Panc1 (cell line): ENCODE measurements at regions not wholly inside any gene's neighbourhood (a gene's known extent, or its start where the extent isn't known, plus 50 kb on each side); places are given as distances from the start of the nearest gene placed in this dataset.

Experiments used
- ATAC-seq: fragments of 200-7000 bp; cut with Tn5 transposase; 2 replicates; pipeline ENCODE4 v1.9.1; 2020; ENCODE audit warnings: mild to moderate bottlenecking, moderate library complexity
- BruUV-seq: library from RNA; stranded (reverse); fragments of 400-500 nt; replicated peaks from 2 replicates; lab custom pipeline; 2021; lab: Mats Ljungman, UMichigan
- CTCF ChIA-PET: fragments of 300-600 bp; sonication (Branson Sonifier 250); formaldehyde crosslinking; loops from one replicate; lab custom pipeline; 2022; ENCODE audit warnings: antibody characterized with exemption; lab: Charles Lee
- POLR2A ChIA-PET: fragments of 300-600 bp; sonication (Branson Sonifier 250); formaldehyde crosslinking; loops from one replicate; lab custom pipeline; 2022; ENCODE audit warnings: antibody characterized with exemption; lab: Charles Lee
- DNase-seq: peaks from one replicate; pipeline ENCODE4 v3.0.0-alpha.2; 2010; ENCODE audit warnings: low read depth, low spot score
- H3K27ac ChIP-seq: 2 replicates; pipeline ENCODE4 v1.5.1; 2011; ENCODE audit warnings: mild to moderate bottlenecking, low read length, inconsistent platforms
- H3K27me3 ChIP-seq: fragments of 200-500 bp; sonication (Bioruptor generic); 2 replicates; pipeline ENCODE4 v1.6.0; 2014; ENCODE audit warnings: low read length, inconsistent platforms; ENCODE audit not compliant: control insufficient read depth, insufficient read depth
- H3K36me3 ChIP-seq: fragments of 200-500 bp; sonication (Bioruptor generic); 2 replicates; pipeline ENCODE4 v1.5.1; 2014; ENCODE audit warnings: inconsistent platforms, mild to moderate bottlenecking, low read length, moderate library complexity; ENCODE audit not compliant: control insufficient read depth, insufficient read depth
- H3K4me1 ChIP-seq: 2 replicates; pipeline ENCODE4 v1.5.1; 2011; ENCODE audit warnings: inconsistent platforms, mild to moderate bottlenecking, low read length, moderate library complexity; ENCODE audit not compliant: control insufficient read depth, insufficient read depth
- H3K4me3 ChIP-seq, 2 experiments: 2 replicates each; pipeline ENCODE4 v1.5.1; 2011 to 2012; ENCODE audit warnings: low read depth in 2 of 2, low read length in 2 of 2, mild to moderate bottlenecking in 2 of 2, inconsistent platforms in 1 of 2, moderate library complexity in 1 of 2
- H3K9me3 ChIP-seq: fragments of 200-500 bp; sonication (Bioruptor generic); 2 replicates; pipeline ENCODE4 v1.5.1; 2014; ENCODE audit warnings: low read depth, mild to moderate bottlenecking, inconsistent platforms, low read length, moderate library complexity; ENCODE audit not compliant: control insufficient read depth, insufficient read depth
- POLR2AphosphoS5 ChIP-seq: IDR thresholded peaks from 2 replicates; pipeline ENCODE4 v1.6.1; 2012; ENCODE audit warnings: mild to moderate bottlenecking, low read depth, low read length, moderate library complexity
- SIN3A ChIP-seq: IDR thresholded peaks from 2 replicates; pipeline ENCODE4 v1.6.1; 2012; ENCODE audit warnings: low read depth, mild to moderate bottlenecking, low read length, moderate library complexity, borderline replicate concordance; ENCODE audit not compliant: insufficient read depth
- TCF7L2 ChIP-seq: IDR thresholded peaks from 2 replicates; pipeline ENCODE4 v1.6.1; 2011; ENCODE audit warnings: mild to moderate bottlenecking, low read depth, low read length, inconsistent platforms
- in situ Hi-C: cut with HindIII; loops from 2 replicates; pipeline ENCODE4 v1.10.0; 2016; ENCODE audit warnings: low sequenced_read_pairs, low pct_unique_long_range_greater_than_20kb
- intact Hi-C: fragments of 100-400 bp; cut with micrococcal nuclease; formaldehyde crosslinking; loops from one replicate; pipeline ENCODE4 v1.10.0; 2022; ENCODE audit not compliant: unreplicated experiment
- TF ChIP-seq, protein P1 (sequence below): fragments of 450-650 bp; IDR thresholded peaks from 2 replicates; pipeline ENCODE4 v1.5.1; 2017; ENCODE audit warnings: mild to moderate bottlenecking
- TF ChIP-seq, protein P2 (sequence below), 2 experiments: IDR thresholded peaks; 2 replicates each; pipeline ENCODE4 v1.6.1; 2011 to 2012; ENCODE audit warnings: low read depth in 2 of 2, control low read depth in 1 of 2, low read length in 1 of 2, mild to moderate bottlenecking in 1 of 2, moderate library complexity in 1 of 2; ENCODE audit not compliant: insufficient read depth in 1 of 2

- no peaks in the 10 kb centered on the region for H3K36me3 ChIP-seq
- in situ Hi-C loops (no loop called here), intact Hi-C loops (no loop called here)
- ChIA-PET CTCF (no interaction called here), POLR2A (no interaction called here)
- H3K27ac ChIP-seq: no peak overlapping the region
- ATAC-seq (no peak), DNase-seq (no peak)
- H3K4me3 ChIP-seq: no peak overlapping the region
- no peaks in the 10 kb centered on the region for H3K9me3 ChIP-seq
- BruUV-seq: no TSS peak
- TF ChIP-seq POLR2AphosphoS5 (no peak), TCF7L2 (no peak), SIN3A (no peak)
- TF ChIP-seq, protein P1, sequence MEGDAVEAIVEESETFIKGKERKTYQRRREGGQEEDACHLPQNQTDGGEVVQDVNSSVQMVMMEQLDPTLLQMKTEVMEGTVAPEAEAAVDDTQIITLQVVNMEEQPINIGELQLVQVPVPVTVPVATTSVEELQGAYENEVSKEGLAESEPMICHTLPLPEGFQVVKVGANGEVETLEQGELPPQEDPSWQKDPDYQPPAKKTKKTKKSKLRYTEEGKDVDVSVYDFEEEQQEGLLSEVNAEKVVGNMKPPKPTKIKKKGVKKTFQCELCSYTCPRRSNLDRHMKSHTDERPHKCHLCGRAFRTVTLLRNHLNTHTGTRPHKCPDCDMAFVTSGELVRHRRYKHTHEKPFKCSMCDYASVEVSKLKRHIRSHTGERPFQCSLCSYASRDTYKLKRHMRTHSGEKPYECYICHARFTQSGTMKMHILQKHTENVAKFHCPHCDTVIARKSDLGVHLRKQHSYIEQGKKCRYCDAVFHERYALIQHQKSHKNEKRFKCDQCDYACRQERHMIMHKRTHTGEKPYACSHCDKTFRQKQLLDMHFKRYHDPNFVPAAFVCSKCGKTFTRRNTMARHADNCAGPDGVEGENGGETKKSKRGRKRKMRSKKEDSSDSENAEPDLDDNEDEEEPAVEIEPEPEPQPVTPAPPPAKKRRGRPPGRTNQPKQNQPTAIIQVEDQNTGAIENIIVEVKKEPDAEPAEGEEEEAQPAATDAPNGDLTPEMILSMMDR: no peak
- TF ChIP-seq, protein P2, sequence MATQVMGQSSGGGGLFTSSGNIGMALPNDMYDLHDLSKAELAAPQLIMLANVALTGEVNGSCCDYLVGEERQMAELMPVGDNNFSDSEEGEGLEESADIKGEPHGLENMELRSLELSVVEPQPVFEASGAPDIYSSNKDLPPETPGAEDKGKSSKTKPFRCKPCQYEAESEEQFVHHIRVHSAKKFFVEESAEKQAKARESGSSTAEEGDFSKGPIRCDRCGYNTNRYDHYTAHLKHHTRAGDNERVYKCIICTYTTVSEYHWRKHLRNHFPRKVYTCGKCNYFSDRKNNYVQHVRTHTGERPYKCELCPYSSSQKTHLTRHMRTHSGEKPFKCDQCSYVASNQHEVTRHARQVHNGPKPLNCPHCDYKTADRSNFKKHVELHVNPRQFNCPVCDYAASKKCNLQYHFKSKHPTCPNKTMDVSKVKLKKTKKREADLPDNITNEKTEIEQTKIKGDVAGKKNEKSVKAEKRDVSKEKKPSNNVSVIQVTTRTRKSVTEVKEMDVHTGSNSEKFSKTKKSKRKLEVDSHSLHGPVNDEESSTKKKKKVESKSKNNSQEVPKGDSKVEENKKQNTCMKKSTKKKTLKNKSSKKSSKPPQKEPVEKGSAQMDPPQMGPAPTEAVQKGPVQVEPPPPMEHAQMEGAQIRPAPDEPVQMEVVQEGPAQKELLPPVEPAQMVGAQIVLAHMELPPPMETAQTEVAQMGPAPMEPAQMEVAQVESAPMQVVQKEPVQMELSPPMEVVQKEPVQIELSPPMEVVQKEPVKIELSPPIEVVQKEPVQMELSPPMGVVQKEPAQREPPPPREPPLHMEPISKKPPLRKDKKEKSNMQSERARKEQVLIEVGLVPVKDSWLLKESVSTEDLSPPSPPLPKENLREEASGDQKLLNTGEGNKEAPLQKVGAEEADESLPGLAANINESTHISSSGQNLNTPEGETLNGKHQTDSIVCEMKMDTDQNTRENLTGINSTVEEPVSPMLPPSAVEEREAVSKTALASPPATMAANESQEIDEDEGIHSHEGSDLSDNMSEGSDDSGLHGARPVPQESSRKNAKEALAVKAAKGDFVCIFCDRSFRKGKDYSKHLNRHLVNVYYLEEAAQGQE (IDR thresholded peaks at IDR 0.05; ENCODE audit: insufficient read depth in 1 of 2, low read depth in 2 of 2, low read length in 1 of 2): no peak
- no peaks in the 10 kb centered on the region for H3K27me3 ChIP-seq
- H3K4me1 ChIP-seq: no peaks in the 10 kb centered on the region
Measured at GRCh38 chr5:60403343-60404006, 296.5 kb downstream of the DEPDC1B start.

- BruUV-seq: no TSS peak
- in situ Hi-C loops (no loop called here), intact Hi-C loops (no loop called here)
- DNase-seq (no peak), ATAC-seq (no peak)
- Histone ChIP-seq H3K4me3 (no peak overlapping the region), H3K4me1 (no peaks in the 10 kb centered on the region), H3K36me3 (no peaks in the 10 kb centered on the region), H3K27ac (no peak overlapping the region), H3K9me3 (no peaks in the 10 kb centered on the region), H3K27me3 (no peaks in the 10 kb centered on the region)
- TF ChIP-seq POLR2AphosphoS5: no peak
- no peak for TF ChIP-seq TCF7L2
- TF ChIP-seq SIN3A: no peak
- TF ChIP-seq, protein P1: no peak
- TF ChIP-seq, protein P2 (IDR thresholded peaks at IDR 0.05; ENCODE audit: insufficient read depth in 1 of 2, low read depth in 2 of 2, low read length in 1 of 2): no peak
- POLR2A ChIA-PET: no interaction called here
- CTCF ChIA-PET: no interaction called here
Measured at GRCh38 chr5:60402161-60402785, 297.7 kb downstream of the DEPDC1B start.
